Muscle layer of colon (tissue), 2 donors: ENCODE measurements at regions not wholly inside any gene's neighbourhood (a gene's known extent, or its start where the extent isn't known, plus 50 kb on each side); places are given as distances from the start of the nearest gene placed in this dataset.

Experiments used
- H3K27ac ChIP-seq: one replicate; pipeline ENCODE4 v1.7.0; 2013; ENCODE audit warnings: low read depth, mild to moderate bottlenecking, low read length, moderate library complexity
- H3K27me3 ChIP-seq, 2 donors: one replicate each; pipeline ENCODE4 v1.7.0; 2013; ENCODE audit warnings: low read length in 2 of 2, mild to moderate bottlenecking in 2 of 2; ENCODE audit not compliant: insufficient read depth in 2 of 2, control insufficient read depth in 1 of 2
- H3K36me3 ChIP-seq: one replicate; pipeline ENCODE4 v1.7.0; 2013; ENCODE audit warnings: mild to moderate bottlenecking, low read length; ENCODE audit not compliant: insufficient read depth
- H3K4me1 ChIP-seq: one replicate; pipeline ENCODE4 v1.7.0; 2013; ENCODE audit warnings: mild to moderate bottlenecking, low read length; ENCODE audit not compliant: insufficient read depth
- H3K4me3 ChIP-seq, 2 donors: one replicate each; pipeline ENCODE4 v1.7.0; 2013; ENCODE audit warnings: low read length in 2 of 2, low read depth in 1 of 2, mild to moderate bottlenecking in 1 of 2, moderate library complexity in 1 of 2
- H3K9ac ChIP-seq: one replicate; pipeline ENCODE4 v1.7.0; 2013; ENCODE audit warnings: low read length
- H3K9me3 ChIP-seq: one replicate; pipeline ENCODE4 v1.7.0; 2013; ENCODE audit warnings: mild to moderate bottlenecking, low read length
- donor health status: abdominal sarcoma.
- donor health status: Adenocarcinoma of cecum.

- H3K4me1 ChIP-seq: no peaks in the 10 kb centered on the region
- no peaks in the 10 kb centered on the region for H3K27me3 ChIP-seq
- H3K9ac ChIP-seq: no peak overlapping the region
- no peak overlapping the region for H3K27ac ChIP-seq
- no peaks in the 10 kb centered on the region for H3K9me3 ChIP-seq
- no peaks in the 10 kb centered on the region for H3K36me3 ChIP-seq
- no peak overlapping the region for H3K4me3 ChIP-seq
These were observed 803.5 kb upstream of the FLRT2 start for GRCh38 chr14:84726471-84726870.

DNA sequence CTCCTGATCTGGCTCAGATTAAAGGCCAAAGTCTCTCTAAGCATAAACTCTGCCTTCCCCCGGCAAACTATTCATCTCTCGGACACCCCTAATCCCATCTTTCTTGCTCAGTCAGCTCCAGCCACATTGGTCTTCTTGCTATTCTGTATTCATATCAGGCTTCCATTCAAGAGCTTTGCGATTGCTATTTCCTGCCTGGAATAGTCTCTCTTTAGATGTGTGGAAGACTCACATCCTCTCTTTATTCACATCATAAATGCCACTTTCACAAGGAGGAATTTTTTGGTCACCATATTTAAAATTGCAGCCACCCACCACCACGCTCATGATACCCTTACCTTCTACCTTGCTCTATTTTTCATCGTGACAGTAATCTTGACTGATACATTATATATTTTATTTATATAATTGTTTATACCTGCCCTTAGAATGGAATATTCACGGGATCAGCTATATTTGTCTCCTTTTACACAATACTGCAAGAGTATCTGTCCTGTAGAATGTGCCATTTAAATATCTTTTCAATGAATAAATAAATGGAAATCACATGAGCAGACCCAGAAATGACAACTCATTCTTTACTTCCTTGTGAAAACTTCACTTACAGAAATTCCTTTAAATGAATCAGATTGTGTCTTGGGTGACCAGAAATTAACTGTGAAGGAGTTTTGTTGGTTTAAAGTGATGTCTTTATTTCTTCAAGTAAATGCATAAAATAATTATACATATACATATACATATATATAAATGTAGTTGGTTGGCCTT is 780.6 kb upstream of the FLRT2 start:
- no peaks in the 10 kb centered on the region for H3K4me1 ChIP-seq
- H3K36me3 ChIP-seq: no peaks in the 10 kb centered on the region
- H3K9me3 ChIP-seq: no peaks in the 10 kb centered on the region
- H3K27ac ChIP-seq: no peak overlapping the region
- H3K9ac ChIP-seq: no peak overlapping the region
- H3K4me3 ChIP-seq: no peak overlapping the region
- H3K27me3 ChIP-seq: no peaks in the 10 kb centered on the region

GRCh38 chr14:84750284-84750683 is 779.7 kb upstream of the FLRT2 start:
- H3K9me3 ChIP-seq: no peaks in the 10 kb centered on the region
- no peaks in the 10 kb centered on the region for H3K4me1 ChIP-seq
- no peak overlapping the region for H3K27ac ChIP-seq
- no peak overlapping the region for H3K4me3 ChIP-seq
- no peak overlapping the region for H3K9ac ChIP-seq
- H3K27me3 ChIP-seq: no peaks in the 10 kb centered on the region
- H3K36me3 ChIP-seq: no peaks in the 10 kb centered on the region

DNA sequence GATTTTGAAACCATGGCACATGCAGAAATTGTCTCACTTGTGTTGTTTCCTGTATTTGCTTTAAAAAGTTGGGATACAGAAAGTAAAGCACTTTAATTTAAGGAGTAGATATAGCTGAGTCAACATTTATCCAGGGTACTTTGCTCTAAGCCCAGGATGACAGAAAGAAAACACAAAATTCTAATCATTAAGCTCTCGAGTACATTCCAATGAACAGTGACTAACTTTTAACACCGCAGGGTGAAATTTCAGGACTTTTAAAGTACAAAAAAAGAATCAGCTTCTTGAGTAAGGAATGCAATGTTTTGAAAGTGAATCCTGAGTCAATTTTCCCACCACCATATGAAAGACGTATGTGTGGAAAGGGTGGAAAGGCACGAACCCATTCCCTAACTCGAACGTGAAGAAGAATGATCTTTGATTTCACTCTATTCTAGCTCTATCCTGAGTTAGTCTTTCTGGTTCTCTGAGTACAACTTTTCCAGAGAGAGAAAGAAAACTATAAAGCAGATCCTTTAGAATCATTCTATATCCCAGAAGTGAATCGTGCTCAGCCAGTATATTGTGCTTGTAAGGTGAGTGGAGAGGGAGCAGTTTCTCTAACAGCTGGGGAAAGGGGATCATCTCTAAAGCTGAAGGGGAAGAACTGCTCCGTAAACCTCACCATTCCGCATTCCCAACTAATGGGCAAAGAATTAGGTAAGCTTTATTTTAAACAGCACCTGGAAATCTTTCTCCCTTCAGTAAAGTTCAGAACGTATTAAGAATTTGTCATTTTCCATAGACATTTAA is 779.0 kb upstream of the FLRT2 start:
- H3K9me3 ChIP-seq: no peaks in the 10 kb centered on the region
- H3K9ac ChIP-seq: no peak overlapping the region
- no peaks in the 10 kb centered on the region for H3K27me3 ChIP-seq
- no peak overlapping the region for H3K4me3 ChIP-seq
- no peaks in the 10 kb centered on the region for H3K36me3 ChIP-seq
- no peak overlapping the region for H3K27ac ChIP-seq
- no peaks in the 10 kb centered on the region for H3K4me1 ChIP-seq

DNA sequence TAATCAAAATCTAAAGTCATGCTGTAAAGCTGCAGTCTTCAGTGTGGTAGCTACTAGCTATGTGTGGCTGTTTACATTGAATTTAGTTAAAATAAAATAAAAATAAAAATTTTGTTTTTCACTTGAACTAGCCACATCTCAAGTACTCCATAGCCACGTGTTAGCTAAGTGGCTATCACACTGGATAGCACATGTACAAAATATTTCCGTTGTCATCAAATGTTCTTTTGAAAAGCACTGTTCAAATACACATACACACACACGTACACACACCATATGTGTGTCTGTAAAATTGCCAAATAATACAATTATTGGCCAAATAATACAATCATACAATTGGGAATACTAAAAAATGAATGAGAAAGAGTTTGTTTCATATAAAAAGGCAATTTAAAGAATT is 778.2 kb upstream of the FLRT2 start:
- Histone ChIP-seq H3K4me1 (no peaks in the 10 kb centered on the region), H3K4me3 (no peak overlapping the region), H3K27me3 (no peaks in the 10 kb centered on the region), H3K27ac (no peak overlapping the region), H3K9me3 (no peaks in the 10 kb centered on the region), H3K9ac (no peak overlapping the region), H3K36me3 (no peaks in the 10 kb centered on the region)

DNA sequence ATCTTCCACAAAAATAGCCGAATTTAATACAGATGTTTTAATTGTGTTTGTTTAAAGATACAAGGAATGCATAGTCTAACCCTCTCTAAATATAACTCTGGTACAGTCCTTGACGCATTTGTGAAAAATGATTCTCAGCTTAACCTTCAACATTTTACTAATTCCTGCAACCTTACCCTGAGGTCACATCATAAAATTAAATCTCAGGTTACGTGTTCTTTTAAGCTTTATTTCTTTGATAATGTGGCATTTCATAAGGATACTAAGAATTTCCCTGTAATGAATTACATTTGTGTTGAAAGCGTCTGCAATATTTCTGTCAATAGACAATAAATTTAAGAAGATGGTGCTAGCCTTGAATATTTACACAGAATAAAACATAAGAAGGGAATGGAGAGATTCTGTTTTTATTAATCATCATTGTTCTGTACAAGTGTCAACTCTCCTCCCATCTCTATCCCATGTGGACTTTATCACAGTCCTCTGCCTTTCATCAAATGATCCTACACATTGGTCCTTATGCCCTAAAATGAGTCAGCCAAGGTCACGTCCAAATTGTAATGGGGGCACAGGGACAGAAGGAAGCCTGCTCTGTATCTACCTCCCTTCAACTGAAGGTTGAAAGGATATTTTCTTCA is 769.3 kb upstream of the FLRT2 start:
- no peak overlapping the region for H3K27ac ChIP-seq
- no peaks in the 10 kb centered on the region for H3K4me1 ChIP-seq
- no peaks in the 10 kb centered on the region for H3K36me3 ChIP-seq
- no peaks in the 10 kb centered on the region for H3K9me3 ChIP-seq
- no peak overlapping the region for H3K4me3 ChIP-seq
- H3K9ac ChIP-seq: no peak overlapping the region
- no peaks in the 10 kb centered on the region for H3K27me3 ChIP-seq

DNA sequence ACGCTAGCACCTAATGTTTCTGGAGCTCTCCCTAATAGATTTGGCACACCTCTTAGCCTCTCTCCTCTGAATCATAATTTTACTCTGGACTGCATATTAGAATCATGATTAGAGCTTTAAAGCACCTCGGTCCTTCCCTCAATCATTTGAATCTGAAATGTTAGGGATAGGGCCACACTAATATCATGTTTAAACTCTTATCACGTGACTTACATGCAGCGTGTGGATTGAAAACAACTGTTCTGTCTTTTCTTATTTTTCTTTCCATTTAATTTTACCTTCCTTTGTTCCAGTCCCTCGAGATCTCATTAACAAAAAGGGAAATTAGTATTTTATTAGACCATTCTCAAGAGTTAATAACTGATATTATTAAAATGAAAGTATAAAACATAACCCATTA is 762.5 kb upstream of the FLRT2 start:
- H3K4me1 ChIP-seq: no peaks in the 10 kb centered on the region
- H3K9ac ChIP-seq: no peak overlapping the region

DNA sequence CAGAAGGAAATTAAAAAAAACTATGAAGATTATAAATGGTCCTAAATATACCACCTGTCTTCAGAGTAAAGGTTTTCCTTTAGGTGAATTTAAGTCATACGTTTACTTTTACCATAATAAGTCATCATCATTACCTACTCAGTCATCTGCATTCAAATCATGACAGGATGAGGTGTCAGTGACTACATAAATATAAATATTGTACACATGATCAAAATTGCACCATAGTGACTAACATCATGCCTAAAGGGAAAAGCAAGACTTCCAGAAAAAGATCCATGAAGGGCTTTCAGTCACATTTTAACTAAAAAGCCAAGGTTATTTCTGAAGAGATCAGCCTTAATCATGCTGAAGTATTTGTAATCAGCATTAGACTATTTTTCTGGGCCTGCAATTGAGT is 759.9 kb upstream of the FLRT2 start:
- H3K9ac ChIP-seq: no peak overlapping the region
- H3K36me3 ChIP-seq: no peaks in the 10 kb centered on the region
- H3K4me1 ChIP-seq: no peaks in the 10 kb centered on the region
- H3K27me3 ChIP-seq: no peaks in the 10 kb centered on the region
- no peaks in the 10 kb centered on the region for H3K9me3 ChIP-seq
- H3K4me3 ChIP-seq: no peak overlapping the region
- no peak overlapping the region for H3K27ac ChIP-seq

More for the DNA sequence above, 762.5 kb upstream of the FLRT2 start:
- Histone ChIP-seq H3K9me3 (no peaks in the 10 kb centered on the region), H3K36me3 (no peaks in the 10 kb centered on the region), H3K27ac (no peak overlapping the region), H3K27me3 (no peaks in the 10 kb centered on the region), H3K4me3 (no peak overlapping the region)

DNA sequence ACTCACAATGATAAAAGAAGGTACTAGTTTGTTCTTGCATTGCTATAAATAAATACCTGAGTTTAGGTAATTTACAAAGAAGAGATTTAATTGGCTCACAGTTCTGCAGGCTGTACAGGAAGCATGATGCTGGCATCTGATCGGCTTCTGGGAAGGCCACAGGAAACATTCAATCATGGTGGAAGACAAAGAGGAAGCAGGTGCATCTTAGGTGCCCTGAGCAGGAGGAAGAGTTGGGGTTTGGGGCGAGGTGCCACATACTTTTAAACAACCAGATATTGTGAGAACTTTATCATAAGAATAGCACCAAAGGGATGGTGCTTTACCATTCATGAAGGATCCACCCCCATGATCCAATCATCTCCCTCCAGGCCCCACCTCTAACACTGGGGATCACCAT is 752.6 kb upstream of the FLRT2 start:
- no peaks in the 10 kb centered on the region for H3K9me3 ChIP-seq
- no peak overlapping the region for H3K4me3 ChIP-seq
- H3K36me3 ChIP-seq: no peaks in the 10 kb centered on the region
- no peak overlapping the region for H3K27ac ChIP-seq
- no peak overlapping the region for H3K9ac ChIP-seq
- H3K27me3 ChIP-seq: no peaks in the 10 kb centered on the region
- H3K4me1 ChIP-seq: no peaks in the 10 kb centered on the region

GRCh38 chr14:84782902-84783301 is 747.0 kb upstream of the FLRT2 start:
- Histone ChIP-seq H3K9me3 (no peaks in the 10 kb centered on the region), H3K27me3 (no peaks in the 10 kb centered on the region)

DNA sequence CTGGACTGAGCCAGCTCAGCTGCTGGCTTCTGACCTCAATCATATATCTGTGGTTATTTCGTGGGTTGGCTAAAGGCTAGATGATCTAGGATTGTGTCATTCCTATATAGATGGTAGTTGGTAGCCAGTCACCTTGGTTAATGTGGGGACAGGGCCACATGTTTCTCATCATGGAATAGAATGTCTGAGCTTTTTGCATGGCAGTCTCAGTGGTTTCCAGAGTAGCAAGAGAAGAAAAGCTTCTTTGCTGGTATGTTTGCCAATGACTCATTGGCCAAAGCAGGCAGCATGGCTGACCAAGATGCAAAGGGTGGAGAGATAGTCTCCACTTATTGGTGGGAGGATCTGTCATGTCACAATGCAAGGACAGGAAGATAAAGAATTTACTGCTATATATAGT is 746.4 kb upstream of the FLRT2 start:
- no peak overlapping the region for H3K9ac ChIP-seq
- H3K4me3 ChIP-seq: no peak overlapping the region
- H3K36me3 ChIP-seq: no peaks in the 10 kb centered on the region
- no peak overlapping the region for H3K27ac ChIP-seq
- H3K9me3 ChIP-seq: no peaks in the 10 kb centered on the region
- no peaks in the 10 kb centered on the region for H3K4me1 ChIP-seq
- no peaks in the 10 kb centered on the region for H3K27me3 ChIP-seq

More at GRCh38 chr14:84782902-84783301, 747.0 kb upstream of the FLRT2 start:
- no peak overlapping the region for H3K4me3 ChIP-seq
- H3K9ac ChIP-seq: no peak overlapping the region
- no peak overlapping the region for H3K27ac ChIP-seq
- no peaks in the 10 kb centered on the region for H3K36me3 ChIP-seq
- H3K4me1 ChIP-seq: no peaks in the 10 kb centered on the region
